ENCODE measurements at regions not wholly inside any gene's neighbourhood (a gene's known extent, or its start where the extent isn't known, plus 50 kb on each side); places are given as distances from the start of the nearest gene placed in this dataset.

GRCh38 chr15:57861815-57862586 is 155.5 kb downstream of the POLR2M start:
- no peak for TF ChIP-seq CTCF (IDR thresholded peaks at IDR 0.05)
- H3K9me3 ChIP-seq = peaks cover 0 to 9% of the 10 kb centered on the region in 2 donors
- H3K36me3 ChIP-seq = no peaks in the 10 kb centered on the region
- H3K27me3 ChIP-seq = no peaks in the 10 kb centered on the region
- no peak for DNase-seq (ENCODE audit: low spot score)
- no peak overlapping the region for H3K27ac ChIP-seq
- no peaks in the 10 kb centered on the region for H3K4me1 ChIP-seq
- H3K4me3 ChIP-seq = no peak overlapping the region

- Histone ChIP-seq H3K36me3 (no peaks in the 10 kb centered on the region), H3K4me1 (no peaks in the 10 kb centered on the region), H3K4me3 (no peak overlapping the region), H3K9me3 (peaks cover 0 to 9% of the 10 kb centered on the region in 2 donors), H3K27me3 (no peaks in the 10 kb centered on the region), H3K27ac (no peak overlapping the region)
- no peak for TF ChIP-seq CTCF (IDR thresholded peaks at IDR 0.05)
- no peak for DNase-seq (ENCODE audit: low spot score)
Observed at GRCh38 chr15:57862761-57863160, 156.2 kb downstream of the POLR2M start.

- Histone ChIP-seq H3K4me1 (no peaks in the 10 kb centered on the region), H3K4me3 (no peak overlapping the region), H3K27me3 (no peaks in the 10 kb centered on the region), H3K36me3 (no peaks in the 10 kb centered on the region), H3K27ac (no peak overlapping the region), H3K9me3 (peaks cover 0 to 9% of the 10 kb centered on the region in 2 donors)
- peak in 1 of 2 donors; percentile 48 for TF ChIP-seq CTCF (IDR thresholded peaks at IDR 0.05)
- DNase-seq (ENCODE audit: low spot score) = no peak
Observed at GRCh38 chr15:57865294-57865693, 158.8 kb downstream of the POLR2M start.

GRCh38 chr15:57866149-57866736 is 159.7 kb downstream of the POLR2M start:
- no peaks in the 10 kb centered on the region for H3K9me3 ChIP-seq
- H3K4me1 ChIP-seq = no peaks in the 10 kb centered on the region
- no peak overlapping the region for H3K27ac ChIP-seq
- H3K4me3 ChIP-seq = no peak overlapping the region
- no peaks in the 10 kb centered on the region for H3K36me3 ChIP-seq
- TF ChIP-seq CTCF (IDR thresholded peaks at IDR 0.05) = peak; percentile 54 to 80
- no peaks in the 10 kb centered on the region for H3K27me3 ChIP-seq
- peak; percentile 71 for DNase-seq (ENCODE audit: low spot score)

- no peak for DNase-seq (ENCODE audit: low spot score)
- Histone ChIP-seq H3K27ac (no peak overlapping the region), H3K27me3 (no peaks in the 10 kb centered on the region), H3K9me3 (no peaks in the 10 kb centered on the region), H3K36me3 (no peaks in the 10 kb centered on the region), H3K4me3 (no peak overlapping the region), H3K4me1 (no peaks in the 10 kb centered on the region)
- TF ChIP-seq CTCF (IDR thresholded peaks at IDR 0.05) = no peak
Observed at GRCh38 chr15:57867970-57868798, 161.7 kb downstream of the POLR2M start.
